WTC11 (cell line): ENCODE measurements at regions not wholly inside any gene's neighbourhood (a gene's known extent, or its start where the extent isn't known, plus 50 kb on each side); places are given as distances from the start of the nearest gene placed in this dataset.

Experiments used
- ZBTB21 ChIP-seq: sonication (generic); formaldehyde crosslinking; IDR thresholded peaks from 2 replicates; pipeline ENCODE4 v1.8.1; 2023; ENCODE audit warnings: mild to moderate bottlenecking, missing genetic modification reagents, borderline replicate concordance
- ZNF423 ChIP-seq: fragments of 250-450 bp; sonication (Bioruptor Pico); IDR thresholded peaks from 2 replicates; pipeline ENCODE4 v2.1.2; 2022; ENCODE audit warnings: mild to moderate bottlenecking, moderate library complexity
- TF ChIP-seq, protein P1 (sequence below): fragments of 200-600 bp; IDR thresholded peaks from 2 replicates; pipeline ENCODE4 v1.8.0; 2022; ENCODE audit warnings: antibody characterized with exemption

DNA sequence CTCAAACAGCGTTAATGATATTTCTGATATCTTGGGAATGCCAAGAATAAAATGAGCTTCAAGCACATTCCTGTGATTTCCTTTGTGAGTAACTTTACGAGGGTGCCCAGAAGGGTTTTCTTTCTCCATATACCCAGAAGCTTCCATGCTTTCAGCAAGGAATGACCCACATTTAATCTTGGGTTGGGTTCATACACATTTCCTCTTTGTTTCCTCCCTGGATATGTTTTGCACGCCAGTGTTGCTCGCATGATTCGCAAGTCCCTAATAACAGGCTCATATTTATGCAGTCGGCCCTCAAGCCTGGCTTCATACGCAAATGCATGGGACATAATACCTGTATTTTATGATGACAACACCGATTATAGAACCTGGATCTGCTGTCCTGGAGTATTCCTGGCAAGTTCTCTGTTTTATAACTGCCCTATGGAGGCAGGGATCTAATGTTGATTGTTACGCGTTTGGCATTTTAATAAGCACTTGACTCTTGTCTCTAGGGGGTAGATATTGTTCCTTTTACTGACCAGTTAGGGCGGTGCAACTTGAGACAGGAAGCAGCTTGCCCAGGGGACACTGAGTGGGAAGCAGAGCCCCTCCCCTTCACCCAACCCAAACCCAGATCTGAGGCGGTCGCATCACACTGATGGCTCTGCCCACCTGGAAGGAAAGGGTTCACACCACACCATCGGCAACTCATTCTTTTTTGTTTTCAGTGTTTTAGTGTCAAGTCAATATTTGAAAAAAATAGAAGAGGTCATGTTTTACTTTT, 220.4 kb upstream of the SOX1 start:
- TF ChIP-seq, protein P1, sequence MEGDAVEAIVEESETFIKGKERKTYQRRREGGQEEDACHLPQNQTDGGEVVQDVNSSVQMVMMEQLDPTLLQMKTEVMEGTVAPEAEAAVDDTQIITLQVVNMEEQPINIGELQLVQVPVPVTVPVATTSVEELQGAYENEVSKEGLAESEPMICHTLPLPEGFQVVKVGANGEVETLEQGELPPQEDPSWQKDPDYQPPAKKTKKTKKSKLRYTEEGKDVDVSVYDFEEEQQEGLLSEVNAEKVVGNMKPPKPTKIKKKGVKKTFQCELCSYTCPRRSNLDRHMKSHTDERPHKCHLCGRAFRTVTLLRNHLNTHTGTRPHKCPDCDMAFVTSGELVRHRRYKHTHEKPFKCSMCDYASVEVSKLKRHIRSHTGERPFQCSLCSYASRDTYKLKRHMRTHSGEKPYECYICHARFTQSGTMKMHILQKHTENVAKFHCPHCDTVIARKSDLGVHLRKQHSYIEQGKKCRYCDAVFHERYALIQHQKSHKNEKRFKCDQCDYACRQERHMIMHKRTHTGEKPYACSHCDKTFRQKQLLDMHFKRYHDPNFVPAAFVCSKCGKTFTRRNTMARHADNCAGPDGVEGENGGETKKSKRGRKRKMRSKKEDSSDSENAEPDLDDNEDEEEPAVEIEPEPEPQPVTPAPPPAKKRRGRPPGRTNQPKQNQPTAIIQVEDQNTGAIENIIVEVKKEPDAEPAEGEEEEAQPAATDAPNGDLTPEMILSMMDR = no peak
- TF ChIP-seq ZBTB21 (CRISPR knock-in tag) (no peak), ZNF423 (CRISPR knock-in tag) (no peak)
